ENCODE measurements at regions not wholly inside any gene's neighbourhood (a gene's known extent, or its start where the extent isn't known, plus 50 kb on each side); places are given as distances from the start of the nearest gene placed in this dataset.
A peak's percentile ranks its signal among the peaks of the same experiment; 100 is the strongest.
"Not testable (repeated sequence)": the region's sequence is repeated elsewhere in the genome, so short reads cannot be mapped to it uniquely, and the experiment has no call there.

- DNase-seq (ENCODE audit: low read depth), result no peak
Measured at GRCh38 chr12:125310461-125310860, 245.2 kb downstream of the AACS start.

DNA sequence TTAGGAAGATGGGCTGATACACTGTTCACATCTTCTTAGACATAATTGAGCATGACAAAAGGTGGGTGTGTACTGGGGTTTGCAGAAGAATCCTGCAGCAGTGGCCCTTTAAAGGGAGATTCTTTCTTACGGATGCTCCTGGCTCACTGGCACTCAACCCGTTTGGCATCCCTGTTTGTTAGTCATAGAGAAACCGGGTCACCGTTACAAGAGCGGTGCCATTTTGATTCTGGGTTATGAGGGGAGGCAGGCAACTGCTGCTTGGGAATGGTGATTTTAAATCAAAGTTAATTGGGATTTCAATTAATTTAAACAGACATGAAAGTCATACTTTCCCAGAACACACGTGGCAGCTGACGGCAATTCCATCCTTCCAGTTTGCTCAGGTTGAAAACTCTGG, 245.8 kb downstream of the AACS start:
- DNase-seq (ENCODE audit: low read depth), result no peak

- no peak for DNase-seq (ENCODE audit: low read depth)
Measured at GRCh38 chr12:125312471-125312870, 247.2 kb downstream of the AACS start.

- no peak for DNase-seq (ENCODE audit: low read depth)
Measured at GRCh38 chr12:125314051-125314755, 249.0 kb downstream of the AACS start.

DNA sequence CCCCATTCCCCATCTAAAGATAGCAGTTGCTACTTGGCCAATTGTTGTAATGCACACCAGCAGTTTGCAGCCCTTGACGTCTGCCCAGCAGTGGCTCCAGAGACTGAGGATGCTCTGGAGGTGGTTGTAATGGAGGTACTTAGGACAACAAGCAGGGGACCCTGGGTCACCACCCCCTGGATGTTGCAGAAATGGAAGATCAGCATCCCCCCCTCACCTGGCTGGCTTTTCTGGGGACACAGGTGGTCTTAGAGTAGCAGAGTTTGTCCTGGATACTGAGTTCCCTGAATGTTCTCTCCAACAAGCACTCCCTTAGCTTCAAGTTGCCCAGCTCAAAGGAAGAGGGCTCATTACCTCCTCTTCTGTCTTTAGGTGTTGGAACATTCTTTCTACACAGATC, 250.5 kb downstream of the AACS start:
- no peak for DNase-seq (ENCODE audit: low read depth)

GRCh38 chr12:125320177-125320576, 254.9 kb downstream of the AACS start:
- DNase-seq (ENCODE audit: low read depth), result no peak

GRCh38 chr12:125324861-125325490, 259.7 kb downstream of the AACS start:
- DNase-seq (ENCODE audit: low read depth), result no peak

- DNase-seq (ENCODE audit: low read depth), result no peak
Measured at GRCh38 chr12:125329239-125330102, 264.2 kb downstream of the AACS start.

GRCh38 chr12:125330645-125331341, 265.6 kb downstream of the AACS start:
- no peak for DNase-seq (ENCODE audit: low read depth)

DNA sequence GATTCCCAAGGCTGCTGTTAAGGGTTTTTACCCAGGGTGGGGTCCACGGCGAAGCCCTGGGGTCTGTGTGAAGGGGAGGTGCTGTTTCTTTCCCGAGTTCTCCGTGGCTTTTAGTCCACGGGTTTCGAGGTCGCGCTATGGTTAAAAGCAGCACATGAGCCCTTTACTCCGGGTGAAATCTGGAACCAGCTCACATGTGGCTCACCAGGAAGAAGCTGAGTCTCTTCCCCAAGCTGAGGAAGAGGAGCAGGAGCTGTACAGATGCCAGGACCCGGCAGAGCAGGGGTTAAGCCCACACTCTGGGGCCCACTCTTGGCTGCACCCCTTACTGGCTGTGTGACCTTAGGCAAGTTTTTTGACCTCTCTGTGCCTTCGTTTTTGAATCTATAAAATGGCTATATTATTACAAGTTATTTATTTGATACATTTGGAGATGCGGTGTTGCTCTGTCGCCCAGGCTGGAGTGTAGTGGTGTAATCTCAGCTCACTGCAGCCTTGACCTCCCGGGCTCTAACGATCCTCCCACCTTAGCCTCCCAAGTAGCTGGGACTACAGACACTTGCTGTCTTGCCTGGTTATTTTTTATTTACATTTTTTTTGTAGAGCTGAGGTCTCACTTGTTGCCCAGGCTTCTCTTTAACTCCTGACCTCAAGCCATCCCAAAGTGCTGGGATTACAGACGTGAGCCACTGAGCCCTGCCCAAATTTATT, 266.3 kb downstream of the AACS start:
- no peak for DNase-seq (ENCODE audit: low read depth)

DNA sequence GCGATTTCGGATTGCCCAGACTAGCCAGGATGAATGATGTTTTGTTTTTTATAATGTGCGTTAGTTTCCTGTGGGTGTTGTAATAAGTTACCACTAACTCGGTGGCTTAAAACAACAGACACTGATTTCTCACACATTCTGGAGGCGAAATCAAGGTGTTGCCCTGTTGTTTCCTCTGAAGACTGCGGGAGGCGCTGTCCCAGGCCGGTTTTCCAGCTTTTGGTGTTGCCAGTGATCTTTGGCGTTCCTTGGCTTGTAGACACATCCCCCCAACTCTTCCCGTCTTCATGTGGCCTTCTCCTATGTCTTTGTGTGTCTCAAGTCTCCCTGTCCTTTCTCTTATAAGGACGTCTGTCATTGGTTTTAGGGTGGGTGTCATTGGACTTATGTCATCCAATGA, 267.7 kb downstream of the AACS start:
- DNase-seq (ENCODE audit: low read depth), result no peak

DNA sequence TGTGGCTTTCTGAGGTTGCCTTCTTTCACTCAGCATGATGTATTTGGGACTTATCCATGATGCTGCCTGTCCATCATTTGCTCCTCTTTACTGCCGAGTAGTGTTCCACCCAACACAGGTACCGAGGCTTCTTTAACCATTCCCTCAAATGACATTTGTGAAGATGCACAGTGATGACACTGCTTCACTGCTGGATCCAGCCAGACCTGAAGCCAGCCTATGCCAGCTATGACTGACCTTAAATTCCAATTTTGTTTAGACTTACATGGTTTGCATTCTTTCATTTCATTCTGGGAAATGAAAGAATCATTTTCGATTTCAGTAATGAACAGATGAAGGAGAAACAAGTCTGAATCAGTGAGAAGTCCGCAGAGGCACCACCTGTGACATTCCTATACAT, 271.0 kb downstream of the AACS start:
- no peak for DNase-seq (ENCODE audit: low read depth)

DNA sequence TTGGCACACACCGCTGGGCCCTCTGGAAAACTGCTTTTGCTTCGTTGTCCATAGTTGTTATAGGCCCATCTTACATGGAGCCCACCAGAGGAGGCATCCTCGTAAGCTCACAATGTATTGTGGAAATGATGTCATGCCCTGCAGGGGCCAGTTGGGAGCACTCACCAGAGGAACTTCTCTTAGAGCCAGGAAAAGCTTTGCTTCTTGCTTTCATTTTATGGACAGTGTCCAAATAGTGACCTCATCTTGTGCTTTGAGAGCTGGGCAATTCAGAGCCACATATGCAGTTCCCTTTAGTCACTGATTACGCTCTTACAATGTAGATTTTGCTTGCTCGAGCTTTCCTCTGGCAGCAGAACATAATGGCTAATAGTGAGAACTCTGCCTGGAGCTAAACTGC, 275.6 kb downstream of the AACS start:
- peak; percentile 74 for DNase-seq (ENCODE audit: low read depth)

GRCh38 chr12:125341422-125341821, 276.2 kb downstream of the AACS start:
- no peak for DNase-seq (ENCODE audit: low read depth)

GRCh38 chr12:125343649-125344048, 278.4 kb downstream of the AACS start:
- no peak for DNase-seq (ENCODE audit: low read depth)

DNA sequence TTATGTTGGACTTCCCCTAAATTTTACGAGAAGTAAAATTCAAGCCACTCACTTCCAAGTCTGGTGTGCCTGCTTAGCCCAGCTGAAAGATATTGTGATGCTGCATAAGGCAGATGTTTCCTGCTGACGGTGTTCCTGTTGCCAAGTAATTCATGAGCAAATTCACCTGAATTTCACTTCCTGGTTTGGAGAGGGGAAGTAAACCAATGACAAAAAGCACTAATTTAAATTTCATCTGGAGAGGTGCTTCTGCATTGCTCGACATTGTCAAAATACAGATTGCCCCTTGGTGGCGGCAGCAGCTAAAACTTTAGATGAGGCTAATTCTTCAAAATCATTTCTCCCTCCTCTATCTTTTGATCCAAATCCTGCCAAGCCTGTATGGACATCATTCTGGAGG, 281.1 kb downstream of the AACS start:
- no peak for DNase-seq (ENCODE audit: low read depth)

DNA sequence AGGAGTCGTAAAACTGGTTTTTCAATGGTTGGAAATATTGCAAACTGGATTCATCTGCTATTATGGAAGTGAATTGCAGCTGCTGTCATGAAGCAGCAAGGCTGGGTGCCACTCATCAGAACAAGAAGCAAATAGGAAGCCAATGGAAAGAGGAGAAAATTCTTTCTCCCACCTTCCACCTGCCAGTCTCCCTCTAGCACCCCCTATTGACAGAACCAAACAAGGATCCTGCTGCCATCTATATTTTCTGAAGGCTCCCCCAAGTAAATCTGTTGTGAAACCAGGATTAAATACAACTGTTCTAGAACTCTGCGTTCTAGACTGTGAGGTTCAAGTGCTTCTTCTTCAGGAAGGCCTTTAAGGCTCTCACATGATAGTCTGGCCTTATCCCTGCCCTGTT, 286.6 kb downstream of the AACS start:
- no peak for DNase-seq (ENCODE audit: low read depth)

- not testable (repeated sequence) for DNase-seq (ENCODE audit: low read depth)
Measured at GRCh38 chr12:125353002-125353401, 287.8 kb downstream of the AACS start.

DNA sequence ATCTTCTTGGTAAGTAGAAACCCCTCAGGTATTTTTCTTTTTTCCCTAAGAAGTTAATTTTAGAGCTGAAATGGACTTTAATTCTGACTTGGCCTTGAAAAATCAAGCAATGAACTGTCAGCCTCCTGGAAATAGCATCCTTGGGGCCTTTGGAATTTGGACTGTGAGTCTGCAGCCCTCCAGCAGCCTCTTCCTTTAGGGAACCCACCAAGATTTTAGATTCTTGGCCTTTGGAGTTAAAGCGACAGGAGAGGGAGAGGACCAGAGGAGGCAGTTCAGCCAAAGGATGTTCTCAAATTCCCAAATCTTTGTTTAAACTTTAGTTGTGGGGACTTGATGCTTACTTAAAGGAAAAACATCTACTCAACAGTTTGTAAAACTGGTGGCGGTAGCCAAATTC, 288.6 kb downstream of the AACS start:
- no peak for DNase-seq (ENCODE audit: low read depth)

DNA sequence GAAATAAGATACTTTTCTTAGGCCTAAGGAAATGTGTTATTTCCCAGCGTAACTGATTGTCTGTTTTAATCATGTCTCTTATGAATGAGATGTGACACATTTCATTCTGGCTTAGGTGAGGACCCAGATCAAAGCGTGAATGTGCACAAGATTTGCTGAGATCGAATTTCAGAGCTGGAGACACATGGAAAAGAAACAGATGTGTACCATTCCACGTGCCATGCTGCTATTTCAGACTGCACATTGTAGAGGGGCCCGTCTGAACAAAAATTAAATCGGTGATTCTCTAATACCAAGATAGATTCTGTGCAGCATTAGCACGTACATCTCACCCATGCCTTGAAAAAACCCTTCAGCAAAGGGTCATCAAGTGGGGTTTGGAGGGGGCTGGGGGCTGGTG, 290.4 kb downstream of the AACS start:
- DNase-seq (ENCODE audit: low read depth), result no peak

DNA sequence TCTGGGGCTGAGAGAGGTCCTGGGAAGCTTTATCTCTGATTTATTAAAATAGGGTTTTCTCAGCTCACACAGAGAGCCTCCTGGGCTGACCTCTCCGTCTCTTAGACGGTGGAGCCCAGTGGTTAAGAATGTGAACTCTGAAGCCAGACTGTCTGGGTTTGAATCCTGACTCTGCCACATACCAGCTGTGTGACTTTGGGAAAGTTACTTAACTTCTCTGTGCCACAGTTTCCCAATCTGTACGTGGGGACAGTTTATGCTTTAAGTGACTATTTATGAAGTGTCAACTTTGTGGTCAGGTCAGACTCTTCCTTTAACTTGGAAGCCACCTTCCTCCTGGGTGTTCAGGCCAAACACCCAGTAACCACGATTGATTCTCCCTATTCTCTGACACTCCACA, 290.9 kb downstream of the AACS start:
- DNase-seq (ENCODE audit: low read depth), result no peak

DNA sequence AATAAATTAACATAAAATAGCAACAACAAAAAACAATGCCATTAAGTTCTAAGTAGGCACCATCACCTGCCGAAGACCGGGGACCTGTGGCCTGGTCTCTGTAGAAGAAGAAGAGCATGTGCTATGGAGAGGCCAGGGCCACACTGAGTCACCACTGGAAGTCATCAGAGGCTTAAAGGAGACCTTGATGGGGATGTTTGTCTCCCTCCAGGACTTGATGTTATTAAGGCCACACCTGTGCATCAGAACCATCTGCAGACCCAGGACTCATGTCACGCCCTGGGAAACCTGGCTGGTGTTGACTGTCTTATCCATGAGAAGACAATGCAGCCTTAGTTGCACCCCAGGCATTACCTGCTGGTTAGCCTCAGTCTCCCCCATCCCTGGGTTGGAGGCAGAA, 292.3 kb downstream of the AACS start:
- DNase-seq (ENCODE audit: low read depth), result no peak
